Osteoblast (primary cell): ENCODE measurements at regions not wholly inside any gene's neighbourhood (a gene's known extent, or its start where the extent isn't known, plus 50 kb on each side); places are given as distances from the start of the nearest gene placed in this dataset.

ENCODE experiments used
- DNase-seq: peaks from one replicate; pipeline ENCODE4 v3.0.0; 2011; ENCODE audit warnings: low spot score, mixed read lengths; ENCODE audit not compliant: insufficient read length; ENCODE audit errors: missing footprints
- H2AFZ ChIP-seq: 2 replicates; pipeline ENCODE4 v1.6.0; 2011; ENCODE audit warnings: mild to moderate bottlenecking, low read length
- H3K27ac ChIP-seq: 2 replicates; pipeline ENCODE4 v1.5.1; 2011; ENCODE audit warnings: mild to moderate bottlenecking, low read depth, low read length, moderate library complexity
- H3K27me3 ChIP-seq: 2 replicates; pipeline ENCODE4 v1.6.0; 2012; ENCODE audit warnings: mild to moderate bottlenecking, control low read depth, inconsistent platforms, low read length, moderate library complexity; ENCODE audit not compliant: insufficient read depth
- H3K36me3 ChIP-seq: 2 replicates; pipeline ENCODE4 v1.5.1; 2011; ENCODE audit warnings: mild to moderate bottlenecking, low read length, control low read depth, moderate library complexity; ENCODE audit not compliant: insufficient read depth
- H3K4me1 ChIP-seq: 2 replicates; pipeline ENCODE4 v1.5.1; 2011; ENCODE audit warnings: mild to moderate bottlenecking, low read length, control low read depth, moderate library complexity; ENCODE audit not compliant: insufficient read depth
- H3K4me2 ChIP-seq: 2 replicates; pipeline ENCODE4 v1.6.0; 2011; ENCODE audit warnings: mild to moderate bottlenecking, low read length; ENCODE audit not compliant: insufficient read depth
- H3K4me3 ChIP-seq: fragments of 200-600 bp; sonication (generic); 3 replicates; pipeline ENCODE4 v1.5.1; 2012; ENCODE audit warnings: mild to moderate bottlenecking, low read length, inconsistent platforms; ENCODE audit not compliant: insufficient read depth
- H3K79me2 ChIP-seq: 2 replicates; pipeline ENCODE4 v1.6.0; 2012; ENCODE audit warnings: mild to moderate bottlenecking, low read length, control low read depth, inconsistent platforms; ENCODE audit not compliant: insufficient read depth
- H3K9me3 ChIP-seq: 2 replicates; pipeline ENCODE4 v1.5.1; 2011; ENCODE audit warnings: low read depth, low read length, control low read depth
- H4K20me1 ChIP-seq: 2 replicates; pipeline ENCODE4 v1.6.0; 2012; ENCODE audit warnings: mild to moderate bottlenecking, low read length, control low read depth; ENCODE audit not compliant: insufficient read depth
- CTCF ChIP-seq: IDR thresholded peaks from 2 replicates; pipeline ENCODE4 v1.5.1; 2011; ENCODE audit warnings: mild to moderate bottlenecking, low read depth, low read length, moderate library complexity; ENCODE audit errors: extremely low read depth

- Histone ChIP-seq H3K4me1 (no peaks in the 10 kb centered on the region), H3K27me3 (no peaks in the 10 kb centered on the region), H4K20me1 (no peaks in the 10 kb centered on the region), H3K4me2 (no peak overlapping the region), H3K27ac (no peak overlapping the region), H3K36me3 (no peaks in the 10 kb centered on the region), H2AFZ (no peak overlapping the region), H3K79me2 (no peaks in the 10 kb centered on the region), H3K9me3 (peaks cover 1% of the 10 kb centered on the region), H3K4me3 (no peak overlapping the region)
- no peak for TF ChIP-seq CTCF
- peak; percentile 50 for DNase-seq
Measured at GRCh38 chr1:217369996-217370551, 260.8 kb downstream of the GPATCH2 start.

GRCh38 chr1:217369271-217369981 lies 261.5 kb downstream of the GPATCH2 start:
- no peak for TF ChIP-seq CTCF
- H4K20me1 ChIP-seq, result no peaks in the 10 kb centered on the region
- no peaks in the 10 kb centered on the region for H3K27me3 ChIP-seq
- H3K9me3 ChIP-seq, result peaks cover 1% of the 10 kb centered on the region
- no peak overlapping the region for H2AFZ ChIP-seq
- H3K79me2 ChIP-seq, result no peaks in the 10 kb centered on the region
- H3K36me3 ChIP-seq, result no peaks in the 10 kb centered on the region
- no peaks in the 10 kb centered on the region for H3K4me1 ChIP-seq
- H3K4me3 ChIP-seq, result no peak overlapping the region
- H3K4me2 ChIP-seq, result no peak overlapping the region
- no peak overlapping the region for H3K27ac ChIP-seq
- DNase-seq, result no peak

GRCh38 chr1:217364220-217364619 lies 266.7 kb downstream of the GPATCH2 start:
- Histone ChIP-seq H2AFZ (no peak overlapping the region), H4K20me1 (no peaks in the 10 kb centered on the region), H3K9me3 (no peaks in the 10 kb centered on the region), H3K4me2 (no peak overlapping the region), H3K27ac (no peak overlapping the region), H3K79me2 (no peaks in the 10 kb centered on the region), H3K27me3 (no peaks in the 10 kb centered on the region), H3K4me1 (no peaks in the 10 kb centered on the region), H3K4me3 (no peak overlapping the region), H3K36me3 (no peaks in the 10 kb centered on the region)
- DNase-seq, result no peak
- TF ChIP-seq CTCF, result no peak

GRCh38 chr1:217363319-217363718 lies 267.6 kb downstream of the GPATCH2 start:
- Histone ChIP-seq H3K36me3 (no peaks in the 10 kb centered on the region), H2AFZ (peak overlapping the region; percentile 67), H3K79me2 (no peaks in the 10 kb centered on the region), H3K4me2 (peak overlapping the region; percentile 7), H3K9me3 (no peaks in the 10 kb centered on the region), H3K4me3 (no peak overlapping the region), H4K20me1 (no peaks in the 10 kb centered on the region), H3K4me1 (no peaks in the 10 kb centered on the region), H3K27me3 (no peaks in the 10 kb centered on the region), H3K27ac (no peak overlapping the region)
- no peak for DNase-seq
- TF ChIP-seq CTCF, result no peak
